Left forelimb (tissue), 1 donor: ENCODE measurements at regions not wholly inside any gene's neighbourhood (a gene's known extent, or its start where the extent isn't known, plus 50 kb on each side); places are given as distances from the start of the nearest gene placed in this dataset.

ENCODE experiments used
- DNase-seq: peaks from one replicate; pipeline ENCODE4 v3.0.0-alpha.2; 2018; ENCODE audit warnings: low spot score

GRCh38 chr2:217228732-217229131, 368.9 kb upstream of the TNP1 start:
- no peak for DNase-seq

- DNase-seq = no peak
Measured at GRCh38 chr2:217227794-217228193, 367.9 kb upstream of the TNP1 start.

DNA sequence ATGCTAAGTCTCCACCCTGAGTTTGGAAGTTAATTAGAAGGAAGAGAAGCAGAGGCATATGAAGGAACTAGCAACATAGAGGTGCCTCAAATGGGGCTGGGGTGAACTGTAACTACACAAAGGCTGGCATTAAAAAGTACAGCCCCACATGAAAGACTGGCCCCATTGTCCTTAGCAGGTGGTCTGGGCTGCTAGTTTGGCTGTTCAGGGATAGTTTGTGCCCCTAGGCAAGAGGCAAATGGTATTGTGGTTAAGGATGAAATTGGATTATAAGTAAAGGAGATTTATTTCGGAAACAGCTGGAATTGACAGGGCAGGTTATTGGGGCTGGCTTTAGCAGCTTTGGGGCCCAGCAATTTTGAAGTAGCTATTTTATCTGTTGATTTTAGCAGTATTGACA, 365.7 kb upstream of the TNP1 start:
- no peak for DNase-seq

DNA sequence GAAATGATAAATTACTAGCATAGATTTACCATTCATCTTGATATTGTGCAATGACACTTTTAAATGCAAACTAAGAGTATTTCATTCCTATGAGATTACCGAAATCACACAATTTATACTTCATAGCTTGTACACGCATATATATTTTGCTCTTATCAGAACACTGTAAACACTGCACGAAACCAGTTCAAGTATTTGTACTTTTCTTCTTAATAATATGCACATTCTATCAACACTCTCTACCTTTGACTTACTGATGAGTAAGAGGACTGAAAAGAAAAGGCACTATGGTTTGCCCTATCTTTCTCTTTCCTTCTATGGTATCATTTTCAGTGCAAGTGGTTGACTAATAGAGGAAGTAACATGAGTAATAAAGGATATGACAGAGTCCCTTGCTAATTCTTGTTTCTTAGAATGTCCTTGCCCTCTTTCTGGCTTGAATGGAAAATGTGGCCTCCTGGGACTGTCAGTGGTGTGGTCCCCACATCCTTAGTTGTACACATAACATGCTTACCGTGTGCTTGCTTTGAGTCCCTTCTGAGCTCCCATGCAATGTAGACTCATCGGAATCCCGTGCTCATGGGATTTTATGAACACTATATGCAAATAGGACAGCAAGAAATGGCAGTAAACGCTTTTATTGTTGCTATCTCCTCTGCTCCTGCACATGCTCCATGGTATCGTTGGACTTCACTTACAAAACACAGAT, 363.5 kb upstream of the TNP1 start:
- no peak for DNase-seq

DNA sequence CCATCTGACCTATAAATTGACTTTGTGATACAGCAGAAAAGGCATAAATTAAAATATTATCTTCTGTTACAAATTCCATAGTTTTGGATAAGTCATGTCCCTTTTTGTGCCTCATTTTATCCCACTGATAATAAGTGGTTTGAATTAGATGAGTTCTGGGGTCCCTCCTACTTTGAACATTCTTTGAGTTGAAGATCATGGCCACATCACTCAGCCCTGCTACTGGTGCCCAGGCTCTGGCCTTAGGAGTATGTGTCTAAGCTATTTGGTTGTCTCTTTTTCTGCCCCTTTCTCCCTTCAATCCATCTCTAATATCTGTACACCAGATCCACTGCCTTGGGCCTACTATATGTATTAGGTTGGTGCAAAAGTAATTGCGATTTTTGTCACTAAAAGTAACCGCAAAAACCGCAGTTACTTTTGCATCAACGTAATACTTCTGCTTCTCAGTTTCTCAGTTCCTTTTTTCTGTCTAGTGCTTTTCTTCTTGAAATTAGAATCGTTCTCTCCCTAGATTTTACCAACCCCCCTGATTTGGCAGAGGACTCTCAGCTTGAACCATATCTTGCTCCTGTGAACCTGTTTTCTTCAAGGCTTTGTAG, 362.5 kb upstream of the TNP1 start:
- no peak for DNase-seq

DNA sequence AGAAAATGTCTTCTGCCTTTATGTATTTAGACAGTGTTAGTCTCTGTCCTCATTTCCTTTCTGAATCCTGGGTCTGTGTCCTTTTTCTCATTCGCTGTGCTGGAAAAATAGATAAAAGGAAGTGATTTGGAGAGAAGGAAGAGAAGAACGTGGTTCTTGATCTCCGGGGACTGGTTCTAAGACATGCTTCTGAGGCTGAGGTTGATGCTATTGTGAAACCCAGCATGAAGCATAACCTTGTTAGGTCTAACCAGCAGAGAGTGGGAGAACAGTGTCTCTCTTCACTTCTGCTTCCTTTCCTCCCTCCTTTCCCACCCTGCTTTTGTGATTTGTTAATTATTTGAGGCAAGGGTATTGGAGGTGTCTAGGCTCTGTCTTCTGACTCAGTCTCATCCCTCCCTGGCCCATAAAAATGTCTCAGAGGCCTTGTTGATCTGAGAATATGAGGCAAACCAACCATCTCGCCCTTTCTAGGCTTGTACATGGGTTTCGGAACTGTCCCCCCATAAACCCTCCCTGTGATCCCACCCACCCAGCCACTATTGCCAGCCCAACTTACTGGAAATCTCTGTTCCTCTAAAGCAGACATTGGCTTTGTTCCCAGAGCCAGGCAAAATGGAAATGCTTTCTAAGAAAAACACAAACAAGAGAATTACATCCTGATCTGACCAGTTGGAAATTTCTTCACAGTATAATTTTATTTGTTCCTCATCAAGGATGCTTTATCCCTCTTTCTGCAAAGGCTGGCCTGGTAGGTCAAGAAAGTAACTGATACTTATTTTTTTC, 360.6 kb upstream of the TNP1 start:
- no peak for DNase-seq

GRCh38 chr2:217219164-217219520, 359.3 kb upstream of the TNP1 start:
- no peak for DNase-seq

DNA sequence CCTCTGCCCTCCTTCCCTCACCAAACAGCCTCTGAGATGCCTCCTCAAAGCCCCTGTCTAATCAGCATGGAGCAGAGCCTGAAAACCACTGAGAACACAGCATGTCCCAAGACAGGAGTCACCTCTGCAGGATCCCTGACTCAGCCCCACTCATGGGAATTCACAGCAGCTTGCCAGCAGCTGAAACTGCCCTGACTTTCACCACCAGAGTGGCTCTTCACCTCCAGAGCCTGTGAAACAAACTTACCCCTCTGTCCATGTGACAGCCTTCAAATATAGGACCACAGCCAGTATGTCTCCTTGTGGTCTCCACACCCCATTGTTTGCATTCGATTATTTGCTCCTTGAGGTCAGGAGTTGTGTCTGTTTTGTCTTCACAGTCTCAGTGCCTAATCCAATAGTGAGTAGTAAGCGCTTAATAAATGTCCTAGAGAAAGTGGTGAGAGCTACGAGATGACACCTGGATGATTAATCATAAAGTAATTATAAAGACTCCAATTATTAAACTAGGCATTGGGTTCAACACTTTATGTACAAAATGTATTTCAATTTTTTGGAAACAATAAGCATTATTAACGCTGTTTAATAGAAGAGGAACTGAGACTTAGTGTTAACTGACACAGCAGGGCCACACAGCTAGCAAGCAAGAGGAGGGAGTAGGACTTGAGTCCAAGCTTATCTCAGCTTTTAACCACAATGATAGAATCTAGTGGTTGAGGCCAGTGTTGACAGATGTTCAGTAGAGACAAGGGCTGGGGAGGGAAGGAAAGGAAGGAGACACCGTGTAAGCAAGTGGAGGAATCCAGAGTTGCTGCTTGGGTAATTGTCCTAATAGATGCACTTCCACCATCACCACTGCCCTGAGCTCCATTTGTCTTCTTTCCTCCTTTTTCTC, 358.7 kb upstream of the TNP1 start:
- no peak for DNase-seq

- no peak for DNase-seq
Measured at GRCh38 chr2:217216982-217217381, 357.1 kb upstream of the TNP1 start.

DNA sequence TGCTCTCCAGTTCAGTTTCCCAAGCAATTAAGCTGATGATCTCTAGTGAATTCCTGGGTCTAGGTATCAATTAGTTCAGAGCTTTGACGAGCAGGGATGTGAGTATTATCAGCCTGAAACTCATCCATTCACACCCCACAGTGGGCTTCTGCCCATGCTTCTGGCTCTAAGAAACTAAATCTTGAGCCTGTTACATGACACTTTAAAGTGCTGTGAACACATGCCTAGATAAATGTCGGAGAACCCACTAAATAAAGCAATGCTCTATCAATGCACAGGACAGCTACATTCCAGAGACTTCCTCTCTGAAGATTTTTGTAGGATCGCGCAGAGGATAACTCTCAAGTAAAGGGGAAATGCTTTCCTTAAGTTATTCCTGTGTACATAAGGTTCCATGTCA, 356.5 kb upstream of the TNP1 start:
- no peak for DNase-seq

GRCh38 chr2:217215877-217216276, 356.0 kb upstream of the TNP1 start:
- no peak for DNase-seq

DNA sequence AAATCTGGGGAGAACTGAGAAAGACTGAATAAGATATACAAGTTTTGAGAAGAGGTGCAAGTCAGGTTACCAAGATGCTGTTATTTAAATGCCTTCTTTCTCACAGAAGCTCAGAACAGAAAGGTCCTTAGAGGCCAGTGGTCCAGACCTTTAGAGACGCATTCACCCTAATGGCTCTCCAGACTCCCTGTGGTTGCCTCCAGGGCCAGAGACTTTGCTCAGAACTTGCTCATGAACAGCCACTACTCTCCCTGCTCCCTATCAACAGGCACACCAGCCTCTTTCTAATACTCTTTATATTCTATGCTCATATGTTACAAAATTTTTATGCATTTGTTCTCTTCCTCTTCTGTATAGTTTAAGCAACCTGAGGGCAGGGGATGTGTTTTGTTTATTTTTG, 349.0 kb upstream of the TNP1 start:
- DNase-seq = no peak

DNA sequence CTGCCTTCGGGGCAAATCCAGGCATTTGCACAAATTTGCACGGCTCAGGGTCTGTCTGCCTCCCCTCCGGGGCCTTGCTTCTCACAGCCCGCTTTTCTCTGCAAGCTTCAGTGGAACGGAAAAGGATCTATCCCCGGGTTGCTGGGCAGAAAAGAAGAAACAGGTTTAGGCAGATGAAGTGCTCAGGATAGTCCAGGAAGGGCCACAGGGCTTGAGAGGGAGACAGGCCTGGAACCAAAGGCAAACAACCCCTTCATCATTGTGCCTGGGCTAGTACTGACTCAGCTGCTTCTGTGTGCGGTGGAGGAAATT, 347.8 kb upstream of the TNP1 start:
- no peak for DNase-seq

DNA sequence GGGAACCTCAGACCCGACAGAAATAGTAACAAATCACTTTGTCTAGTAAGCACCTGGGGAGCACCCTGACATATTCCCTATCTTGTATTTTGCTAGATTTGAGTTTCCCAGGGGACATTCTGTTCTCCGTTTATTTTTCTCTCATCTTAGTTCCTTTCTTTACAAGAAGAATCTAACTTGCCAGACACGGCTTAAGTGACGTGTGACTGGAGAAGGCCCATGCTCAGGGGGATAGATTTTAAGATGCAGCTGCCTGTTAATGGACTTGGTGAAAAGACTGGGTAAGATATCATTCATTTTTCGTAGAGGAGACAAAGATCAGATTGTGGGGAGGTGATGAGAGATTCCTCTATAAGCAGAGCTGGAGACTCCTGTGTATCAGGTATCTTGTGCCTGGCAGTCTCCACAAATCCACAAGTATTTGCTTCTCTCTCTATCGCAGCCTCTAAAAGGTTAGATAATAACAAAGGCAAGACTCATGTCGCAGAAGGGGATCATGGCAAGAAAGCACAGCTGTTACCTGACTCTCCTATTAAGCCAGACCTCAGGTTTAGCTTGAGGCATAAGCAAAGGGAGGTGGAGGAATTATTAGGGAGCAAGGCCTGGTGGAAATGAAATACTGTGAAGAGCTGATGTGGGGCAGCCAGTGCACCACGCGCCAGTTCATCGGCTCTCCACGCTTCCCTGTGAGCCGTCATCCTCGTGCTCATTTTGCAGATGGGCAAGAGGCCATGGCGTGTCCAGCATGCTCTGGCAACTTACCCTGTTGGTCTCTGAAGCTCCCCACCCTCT, 347.2 kb upstream of the TNP1 start:
- no peak for DNase-seq

DNA sequence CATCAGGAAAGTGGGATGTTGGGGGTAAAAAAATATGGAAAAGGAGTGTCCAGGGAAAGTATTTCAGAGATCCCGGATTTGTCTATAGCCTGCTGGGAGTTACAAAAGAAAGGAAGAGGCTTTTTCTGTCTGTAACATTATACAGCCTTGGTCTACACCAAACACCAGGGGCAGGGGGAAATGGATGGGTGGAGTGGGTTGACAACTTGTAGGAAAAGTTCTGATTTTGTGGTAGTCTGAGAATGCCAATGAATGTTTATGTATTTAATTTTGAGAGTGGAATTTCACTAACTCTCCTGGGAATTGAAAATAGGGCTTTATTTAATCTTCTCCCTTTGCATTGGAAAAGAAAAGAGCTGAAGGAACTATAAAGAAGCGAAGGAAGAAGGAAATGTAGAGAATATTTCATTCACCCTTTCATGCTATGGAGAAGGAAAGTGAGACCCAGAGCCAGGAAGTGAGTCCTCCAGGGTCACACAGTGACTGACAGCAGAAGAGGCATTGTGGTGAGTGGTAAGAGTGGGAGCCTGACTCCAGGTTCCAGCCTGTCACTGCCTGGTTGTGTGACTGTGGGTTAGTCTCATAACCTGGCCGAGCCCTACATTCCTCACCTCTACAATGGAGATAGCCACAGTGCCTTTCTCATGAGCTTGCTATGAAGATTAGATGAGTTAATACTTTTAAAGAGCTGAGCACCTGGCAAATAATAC, 346.3 kb upstream of the TNP1 start:
- no peak for DNase-seq

- no peak for DNase-seq
Measured at GRCh38 chr2:217204358-217204757, 344.5 kb upstream of the TNP1 start.

DNA sequence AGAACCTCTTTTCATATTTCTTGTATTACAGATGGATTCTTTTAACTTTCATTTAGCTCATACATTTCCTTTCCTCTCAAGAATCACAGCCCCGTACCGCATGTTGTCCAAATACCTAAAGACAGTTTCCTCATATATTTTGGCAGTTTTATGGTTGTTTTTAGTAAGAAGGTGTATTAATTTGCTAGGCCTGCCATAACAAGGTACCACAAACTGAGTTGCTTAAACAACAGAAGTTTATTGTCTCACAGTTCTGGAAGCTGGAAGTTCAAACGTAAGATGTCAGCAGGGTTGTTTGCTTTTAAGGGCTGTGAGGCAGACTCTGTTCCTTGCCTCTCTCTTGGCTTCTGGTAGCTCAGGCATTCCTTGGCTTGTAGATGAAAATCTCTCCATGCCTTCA, 343.2 kb upstream of the TNP1 start:
- no peak for DNase-seq

GRCh38 chr2:217199255-217199630, 339.4 kb upstream of the TNP1 start:
- DNase-seq = no peak

- DNase-seq = no peak
Measured at GRCh38 chr2:217195658-217196446, 336.0 kb upstream of the TNP1 start.

DNA sequence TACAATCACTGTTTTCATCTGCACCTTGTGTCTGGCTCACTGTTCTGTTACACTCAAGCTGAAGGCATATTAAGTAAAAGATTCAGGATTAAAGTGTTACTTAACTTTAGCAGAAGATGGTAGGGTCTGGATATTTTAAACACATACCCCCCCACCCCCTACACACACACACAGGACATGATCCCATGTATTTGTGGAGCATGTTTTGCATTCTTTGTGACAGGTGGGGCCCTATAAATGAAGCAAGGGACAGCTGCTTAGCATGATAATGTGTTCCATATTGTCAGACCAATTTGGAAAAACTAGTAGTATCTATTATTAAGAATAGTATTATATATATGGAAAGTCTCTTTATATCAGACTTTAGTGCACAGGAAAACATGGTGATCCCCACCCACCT, 335.2 kb upstream of the TNP1 start:
- DNase-seq = no peak
